SHP77 (cell line): ENCODE measurements at regions not wholly inside any gene's neighbourhood (a gene's known extent, or its start where the extent isn't known, plus 50 kb on each side); places are given as distances from the start of the nearest gene placed in this dataset.
"Not testable (repeated sequence)": the region's sequence is repeated elsewhere in the genome, so short reads cannot be mapped to it uniquely, and the experiment has no call there.

Experiments used
- DNase-seq, 2 experiments: peaks; one replicate each; lab custom pipeline; 2025; lab: John Stamatoyannopoulos, UW

DNA sequence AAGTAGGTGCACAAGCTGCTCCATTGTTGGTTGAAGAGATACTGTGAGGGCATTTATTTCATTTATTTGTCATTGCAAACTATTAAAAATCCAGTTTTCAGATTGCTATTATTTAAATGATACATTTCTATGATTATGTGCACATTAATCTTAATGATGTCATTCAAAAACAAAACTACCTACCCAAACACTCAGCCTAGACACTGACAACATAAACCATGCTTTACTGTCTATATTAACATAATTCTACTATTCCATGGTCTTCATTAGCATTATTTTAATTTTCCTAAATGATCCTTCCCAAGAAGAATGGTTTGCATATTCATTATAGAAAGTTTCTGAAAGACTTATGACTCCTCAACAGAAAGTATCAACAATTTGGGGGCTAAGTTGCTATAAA lies 813.0 kb upstream of the SLITRK5 start:
- no peak for DNase-seq

DNA sequence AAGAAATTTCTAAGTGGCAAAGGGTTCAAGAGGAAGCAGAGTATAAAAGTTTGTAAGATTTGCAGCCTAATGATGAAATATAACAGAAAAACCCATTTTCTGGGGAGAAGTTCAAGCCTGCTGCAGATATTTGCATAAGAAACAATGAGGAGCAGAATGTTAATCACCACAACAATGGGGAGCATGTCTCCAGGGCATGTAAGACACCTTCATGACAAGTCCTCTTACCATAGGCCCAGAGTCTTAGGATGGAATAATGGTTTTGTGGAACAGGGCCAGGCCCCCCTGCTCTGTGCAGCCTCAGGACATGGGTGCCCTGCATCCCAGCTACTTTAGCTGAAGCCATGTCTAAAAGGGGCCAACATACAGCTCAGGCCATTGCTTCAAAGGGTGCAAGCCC lies 809.0 kb upstream of the SLITRK5 start:
- DNase-seq = no peak

DNA sequence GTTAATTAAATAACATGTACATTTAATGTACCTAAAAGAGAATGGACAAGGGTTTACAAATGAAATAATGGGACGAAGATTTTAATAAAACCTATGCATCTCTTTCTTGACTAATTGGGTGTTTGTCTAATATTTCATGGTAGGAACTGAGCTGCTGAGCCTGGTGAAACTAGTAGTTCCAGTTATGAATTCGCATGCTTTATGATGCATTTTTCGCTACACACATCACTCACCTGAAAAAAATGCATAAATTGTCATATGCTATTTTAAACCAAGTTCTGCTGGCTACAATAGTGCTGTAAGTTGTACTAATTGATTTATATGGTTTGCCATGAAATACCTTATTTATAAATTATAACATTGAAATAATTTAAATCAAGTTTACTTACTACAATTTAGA lies 806.8 kb upstream of the SLITRK5 start:
- no peak for DNase-seq

DNA sequence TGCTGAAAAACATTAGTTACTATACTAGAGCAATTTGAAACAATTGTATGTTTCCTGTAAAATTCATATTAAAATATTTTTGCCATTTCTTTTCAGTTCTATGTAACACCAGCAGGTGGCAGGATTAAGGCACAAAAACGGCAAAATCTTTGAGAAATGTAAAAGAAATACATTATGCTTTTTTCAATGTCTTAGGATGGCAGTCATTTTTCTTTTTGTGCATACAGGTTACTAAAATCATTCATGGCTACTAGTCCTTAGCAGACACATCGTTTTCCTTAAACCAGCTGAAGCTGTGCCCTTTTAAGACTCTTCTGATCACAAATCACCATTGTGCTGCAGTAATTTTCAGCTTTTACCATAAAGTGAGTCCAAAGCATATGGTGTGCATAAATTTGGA lies 800.7 kb upstream of the SLITRK5 start:
- no peak for DNase-seq

DNA sequence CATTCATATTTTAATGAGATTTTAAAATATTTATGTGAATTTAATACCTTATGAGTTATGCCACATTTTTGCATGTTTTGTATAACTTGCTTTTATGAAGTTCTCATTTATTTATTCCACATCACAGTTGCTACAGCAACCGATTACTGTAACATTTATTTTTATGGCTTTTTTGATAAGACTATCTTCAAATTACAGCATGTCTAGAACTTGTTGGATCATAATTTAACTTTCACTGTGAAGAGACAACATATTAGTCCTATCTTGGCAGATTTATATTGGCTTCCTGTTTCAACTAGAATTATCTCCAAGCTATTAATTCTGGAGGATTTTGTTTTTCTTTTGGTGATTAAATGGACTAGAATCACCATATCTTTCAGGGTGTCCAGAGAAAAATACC lies 793.7 kb upstream of the SLITRK5 start:
- no peak for DNase-seq

DNA sequence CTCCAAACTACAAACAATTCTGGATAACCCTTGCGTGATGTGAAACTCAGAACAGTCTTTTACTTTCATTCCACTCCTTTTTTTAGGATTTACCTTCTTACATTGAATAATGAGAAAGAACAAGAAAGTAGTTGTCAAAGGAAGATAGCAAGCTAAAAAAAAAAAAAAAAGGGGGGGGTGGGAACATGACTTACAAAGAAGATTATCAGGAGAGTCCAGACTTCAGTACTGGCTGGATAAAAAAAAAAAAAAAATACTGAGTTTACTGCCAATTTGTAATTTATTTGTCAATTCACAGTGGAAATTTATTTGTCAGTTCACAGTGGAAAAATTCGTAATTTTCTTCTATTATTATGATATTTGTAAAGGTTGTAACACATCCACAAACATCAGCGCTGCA lies 792.4 kb upstream of the SLITRK5 start:
- DNase-seq = no peak

DNA sequence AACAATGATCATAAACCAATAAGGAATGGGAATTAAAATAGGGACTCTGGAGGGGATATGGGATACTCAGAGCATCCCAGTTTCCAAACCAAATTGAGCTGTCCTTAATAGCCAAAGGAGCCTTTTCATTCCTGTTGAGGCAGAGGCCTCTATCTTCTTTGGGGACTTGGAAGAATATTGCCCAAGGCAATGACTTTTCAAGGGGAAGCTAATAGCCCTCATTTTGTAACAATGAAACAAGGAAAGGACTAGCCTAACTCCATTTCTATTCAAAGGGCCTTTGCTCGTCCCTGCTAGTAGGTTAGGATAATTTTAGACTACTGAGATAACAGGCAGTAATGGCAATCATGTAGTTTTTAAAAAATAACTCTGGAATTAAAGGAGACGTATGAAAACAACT lies 789.8 kb upstream of the SLITRK5 start:
- no peak for DNase-seq

DNA sequence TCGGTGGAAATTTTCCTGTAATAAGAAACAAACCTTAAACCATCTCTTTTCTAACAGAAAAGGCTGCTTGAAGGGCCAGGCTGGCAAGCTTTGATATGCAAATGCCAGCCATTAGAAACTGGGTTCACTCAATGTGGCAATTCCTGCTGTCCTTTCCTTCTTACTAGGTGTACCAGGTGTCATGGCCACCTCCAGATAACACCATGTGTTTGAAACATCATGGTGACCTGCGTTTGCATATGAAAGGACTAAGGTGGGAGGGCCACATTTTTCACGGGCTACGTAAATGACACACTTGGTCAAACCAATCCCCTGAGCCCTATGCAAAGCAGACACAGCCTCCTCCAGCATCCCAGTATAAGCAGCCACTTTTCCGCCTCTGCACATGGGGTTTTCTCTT lies 789.1 kb upstream of the SLITRK5 start:
- no peak for DNase-seq

DNA sequence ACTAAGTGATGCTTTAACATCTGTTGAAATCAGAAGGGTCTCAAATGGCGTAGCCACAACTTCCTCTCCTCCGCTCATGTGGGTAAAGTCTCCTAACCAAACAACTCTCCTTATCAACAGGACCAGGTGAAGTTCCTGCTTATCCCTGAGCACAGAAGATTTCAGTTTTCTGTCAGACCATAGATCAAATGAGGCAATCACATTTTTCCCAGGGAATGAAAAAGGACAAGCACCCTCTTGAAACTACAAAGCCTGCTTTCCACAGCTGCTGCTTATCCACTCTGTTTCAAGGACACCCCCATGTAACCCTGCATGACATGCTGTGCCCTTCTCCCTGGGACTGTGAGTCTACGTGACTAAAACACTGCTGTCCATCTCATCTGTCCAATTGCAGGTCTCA lies 788.3 kb upstream of the SLITRK5 start:
- DNase-seq = peak; percentile 11 to 44

DNA sequence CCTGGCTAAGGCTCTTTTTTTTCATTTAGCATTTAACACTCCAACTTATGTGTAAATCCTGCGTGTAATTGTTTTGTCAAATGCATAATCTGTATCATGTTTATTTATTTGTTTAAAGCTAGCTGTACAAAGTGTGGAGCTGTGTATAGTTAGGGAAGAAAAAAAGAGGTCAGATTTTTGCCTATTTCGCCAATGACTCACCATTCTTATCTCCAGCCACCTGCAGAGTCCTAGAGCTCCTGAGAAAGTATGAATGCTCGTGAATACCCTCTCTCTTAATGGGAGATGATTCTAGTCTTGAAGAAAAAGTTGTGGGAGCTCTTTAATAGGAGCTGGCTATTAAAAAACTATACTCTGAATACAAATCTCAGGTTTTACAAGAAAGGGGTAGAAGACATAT lies 778.8 kb upstream of the SLITRK5 start:
- DNase-seq = no peak

DNA sequence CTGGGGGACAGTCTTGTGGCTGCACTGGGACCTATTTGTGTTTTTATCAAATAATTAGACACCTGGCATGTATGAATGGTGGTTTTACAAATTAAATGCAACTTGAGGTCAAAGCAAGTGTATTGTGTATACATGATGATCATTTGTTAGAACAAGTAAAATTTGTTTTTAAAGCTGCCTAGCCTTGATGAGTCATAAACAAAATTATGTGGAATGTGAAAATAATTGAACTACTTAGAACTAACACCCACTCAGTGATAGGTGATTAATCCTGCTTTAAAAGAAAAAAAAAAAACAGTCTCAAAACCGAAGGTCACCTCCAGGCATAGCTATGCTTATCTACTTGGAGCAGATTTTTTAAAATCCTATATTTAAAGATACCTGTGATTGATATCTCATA lies 770.3 kb upstream of the SLITRK5 start:
- no peak for DNase-seq

DNA sequence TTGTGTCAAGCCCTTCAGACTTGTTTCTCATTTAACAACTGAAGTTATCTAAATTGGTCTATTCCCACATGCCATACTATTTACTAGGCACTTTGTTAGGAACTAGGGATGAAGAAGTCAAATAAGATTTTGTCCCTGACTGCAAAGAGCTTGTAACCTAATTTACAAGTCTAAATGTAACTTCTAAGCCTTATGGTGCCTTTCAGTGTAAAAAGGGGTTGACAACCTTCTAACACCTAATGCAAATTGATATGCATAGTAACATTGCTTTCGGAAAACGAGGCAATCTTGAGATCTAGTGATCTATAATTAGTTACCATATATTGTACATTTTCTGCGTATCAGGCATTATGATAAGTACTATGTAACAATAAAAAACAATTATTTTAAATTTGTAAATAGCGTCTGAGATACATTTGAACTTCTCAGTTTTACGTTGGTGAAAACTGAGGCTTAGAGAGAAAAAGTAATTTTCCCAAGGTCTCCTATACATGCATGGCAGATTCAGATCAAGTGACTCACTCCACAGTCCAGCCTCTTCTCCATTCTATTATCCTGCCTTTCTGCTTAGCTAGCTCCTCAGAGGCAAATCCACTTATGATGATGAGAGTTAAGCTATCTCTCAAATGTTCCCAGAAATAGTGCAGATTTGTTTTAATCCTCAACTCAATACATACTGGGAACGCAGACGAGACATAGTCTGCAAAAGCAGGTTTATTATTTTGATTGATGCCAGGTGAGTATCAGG lies 764.9 kb upstream of the SLITRK5 start:
- no peak for DNase-seq

DNA sequence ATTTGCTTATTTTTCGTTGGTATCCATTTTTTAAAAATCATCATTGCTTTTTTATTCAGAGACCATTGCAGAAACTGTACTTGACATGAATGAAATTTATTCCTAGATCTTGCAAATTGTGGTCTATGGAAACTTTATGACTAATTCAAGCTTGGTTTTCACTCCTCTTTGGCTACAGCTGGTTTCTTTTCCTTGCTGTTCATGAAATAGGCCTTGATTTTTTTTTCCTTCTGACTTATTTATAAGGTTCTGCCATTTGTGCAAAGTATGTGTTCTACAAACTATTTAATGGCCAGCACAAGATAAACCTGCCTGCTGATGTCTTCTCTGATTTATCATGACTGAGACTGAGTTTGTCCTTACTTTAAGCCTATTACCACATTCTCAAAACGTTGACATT lies 764.0 kb upstream of the SLITRK5 start:
- DNase-seq = no peak

DNA sequence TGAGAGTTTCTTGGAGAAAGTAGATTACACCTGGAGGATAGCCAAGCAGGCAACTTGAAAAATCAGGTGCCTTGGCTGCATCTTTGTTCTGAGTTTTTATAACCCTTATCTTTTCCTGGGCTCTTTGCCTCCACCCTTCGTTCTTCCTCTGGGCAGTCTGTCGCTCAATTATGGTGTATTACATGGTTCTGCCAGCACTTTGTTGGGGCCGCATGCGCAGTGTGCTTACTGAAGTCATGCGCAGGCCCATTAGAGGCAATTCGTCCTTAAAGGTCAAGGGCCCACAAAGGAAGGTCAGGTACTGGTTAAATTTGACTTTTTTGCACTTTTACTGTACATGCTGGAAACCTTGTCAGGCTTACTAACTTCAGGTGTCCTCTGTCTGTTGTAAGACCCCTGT lies 761.9 kb upstream of the SLITRK5 start:
- no peak for DNase-seq

DNA sequence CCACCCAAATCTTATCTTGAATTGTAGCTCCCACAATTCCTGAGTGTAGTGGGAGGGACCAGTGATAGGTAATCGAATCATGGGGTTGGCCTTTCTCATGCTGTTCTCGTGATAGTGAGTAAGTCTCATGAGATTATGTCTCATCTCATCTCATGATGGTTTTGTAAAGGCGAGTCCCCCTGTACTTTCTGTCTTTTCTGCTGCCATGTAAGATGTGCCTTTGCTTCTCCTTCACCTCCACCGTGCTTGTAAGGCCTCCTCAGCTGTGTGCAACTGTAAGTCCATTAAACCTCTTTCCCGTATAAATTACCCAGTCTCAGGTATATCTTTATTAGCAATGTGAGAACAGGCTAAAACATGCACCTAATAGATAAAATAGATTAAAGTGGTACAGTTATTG lies 756.4 kb upstream of the SLITRK5 start:
- no peak for DNase-seq

DNA sequence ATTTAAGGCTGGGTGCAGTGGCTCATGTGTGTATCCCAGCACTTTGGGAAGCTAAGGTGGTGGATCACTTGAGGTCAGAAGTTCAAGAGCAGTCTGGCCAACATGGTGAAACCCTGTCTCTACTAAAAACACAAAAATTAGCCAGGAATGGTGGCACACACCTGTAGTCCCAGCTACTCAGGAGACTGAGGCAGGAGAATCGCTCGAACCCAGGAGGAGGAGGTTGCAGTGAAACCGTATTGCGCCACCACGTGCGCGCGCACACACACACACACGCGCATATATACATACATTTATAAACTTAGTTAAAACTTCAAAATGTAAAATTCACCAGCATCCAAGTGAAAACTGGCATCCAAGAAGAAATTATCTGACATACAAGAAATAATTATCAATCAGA lies 753.7 kb upstream of the SLITRK5 start:
- DNase-seq = not testable (repeated sequence)

DNA sequence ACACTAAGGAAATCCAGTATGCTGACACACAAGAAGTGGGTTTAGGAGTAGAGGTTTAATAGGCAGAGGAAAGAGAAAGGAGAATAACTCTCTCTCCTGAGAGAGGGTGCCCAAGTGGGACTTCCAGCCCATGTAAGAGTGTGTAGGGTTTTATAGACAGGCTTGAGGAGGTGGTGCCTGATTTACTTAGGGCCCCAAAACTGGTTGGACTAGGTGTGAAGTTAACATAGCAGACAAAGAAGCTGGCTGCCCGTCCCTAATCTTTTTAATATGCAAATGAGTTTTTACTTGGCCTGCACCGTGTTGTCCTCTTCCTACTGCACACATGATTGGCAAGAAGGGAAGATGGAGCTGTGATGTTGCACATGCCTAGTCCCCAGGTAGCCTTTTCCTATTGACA lies 752.5 kb upstream of the SLITRK5 start:
- no peak for DNase-seq

DNA sequence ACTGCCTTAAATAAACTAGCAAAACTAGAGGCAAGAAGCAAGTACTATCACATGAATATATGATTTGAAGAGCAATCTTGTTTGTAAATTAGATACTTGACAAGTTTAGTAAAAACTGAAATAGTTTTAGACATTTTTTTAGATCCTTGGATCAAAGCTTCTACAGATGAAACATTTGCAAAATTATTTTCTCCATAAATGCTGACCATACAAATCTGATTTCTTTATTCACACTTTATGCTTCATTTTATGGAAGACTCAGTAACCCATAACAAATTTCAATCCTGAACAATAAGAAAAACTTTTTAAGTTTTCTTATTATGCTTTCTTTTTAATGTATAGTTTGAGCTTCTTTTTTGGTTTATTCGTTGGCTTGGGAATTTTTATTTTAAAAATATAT lies 750.2 kb upstream of the SLITRK5 start:
- no peak for DNase-seq

DNA sequence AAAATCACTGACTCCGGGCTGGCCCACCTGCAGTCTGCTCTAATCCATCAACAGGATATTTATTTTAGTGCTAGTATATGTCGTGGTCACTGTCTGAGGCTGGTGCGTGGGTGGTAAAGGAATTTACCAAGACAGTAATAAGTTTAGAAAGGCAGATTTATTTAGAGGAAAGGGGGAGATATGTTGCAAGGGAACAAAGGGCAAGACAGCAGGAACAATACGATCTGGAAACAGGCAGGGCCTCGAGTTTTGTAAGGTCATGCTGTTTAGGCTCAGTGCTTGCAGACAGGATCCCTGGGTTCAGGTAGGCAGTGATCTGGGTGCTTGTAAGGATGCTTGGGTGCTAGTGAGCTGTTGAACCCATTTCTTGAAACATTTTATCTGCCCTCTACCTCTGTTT lies 748.2 kb upstream of the SLITRK5 start:
- no peak for DNase-seq

DNA sequence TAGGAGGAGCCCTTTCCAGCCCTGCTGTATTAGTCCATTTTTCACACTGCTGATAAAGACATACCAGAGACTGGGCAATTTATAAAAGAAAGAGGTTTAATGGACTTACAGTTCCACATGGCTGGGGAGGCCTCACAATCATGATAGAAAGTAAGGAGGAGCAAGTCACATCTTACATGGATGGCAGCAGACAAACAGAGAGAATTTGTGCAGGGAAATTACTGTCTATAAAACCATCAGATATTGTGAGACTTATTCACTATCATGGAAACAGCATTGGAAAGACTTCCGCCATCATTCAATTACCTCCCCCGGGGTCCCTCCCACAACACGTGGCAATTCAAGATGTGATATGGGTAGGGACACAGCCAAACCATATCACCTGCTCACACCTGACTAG lies 744.3 kb upstream of the SLITRK5 start:
- not testable (repeated sequence) for DNase-seq

DNA sequence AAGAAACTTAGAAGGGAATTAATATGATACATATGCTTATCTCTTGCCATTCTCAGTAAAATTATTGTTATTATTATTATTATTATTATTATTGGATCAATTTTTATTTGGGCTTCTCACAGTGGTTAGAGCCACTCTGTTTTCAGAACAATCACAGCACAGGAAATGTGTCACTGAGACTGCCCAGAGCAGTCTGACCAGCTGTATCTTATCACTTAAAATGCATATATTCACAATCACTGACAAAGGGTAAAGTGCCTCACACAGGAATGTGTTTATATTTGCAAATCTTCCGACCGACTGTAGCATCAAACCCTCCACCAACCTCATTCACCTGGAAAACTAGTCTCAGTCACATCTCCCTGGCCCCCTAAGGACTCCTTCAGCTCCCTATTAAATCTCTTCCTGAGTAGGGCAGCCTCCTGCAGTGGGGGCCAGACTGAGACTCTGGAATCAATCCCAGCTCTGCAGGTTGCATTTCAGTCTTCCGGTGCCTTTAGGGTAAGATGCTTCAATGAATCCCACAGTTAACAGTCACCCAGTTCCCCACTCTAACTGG lies 738.3 kb upstream of the SLITRK5 start:
- no peak for DNase-seq

DNA sequence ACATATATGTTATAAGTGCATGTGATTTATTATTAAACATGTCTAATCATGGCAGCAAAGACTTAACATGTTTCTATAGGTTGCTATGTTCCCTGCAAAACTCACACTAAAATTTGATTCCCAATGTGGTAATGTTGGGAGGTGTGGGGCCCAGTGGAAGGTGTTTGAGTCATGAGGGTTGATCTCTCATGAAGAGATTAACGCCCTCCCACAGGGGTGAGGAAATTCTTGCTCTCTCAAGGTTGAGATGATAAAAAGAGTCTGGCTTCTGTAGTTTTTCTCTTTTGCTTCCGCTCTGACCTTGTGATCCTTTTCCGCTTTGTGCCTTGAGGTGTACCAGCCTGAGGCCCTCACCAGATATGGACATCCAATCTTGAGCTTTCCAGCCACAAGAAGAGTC lies 737.5 kb upstream of the SLITRK5 start:
- no peak for DNase-seq

DNA sequence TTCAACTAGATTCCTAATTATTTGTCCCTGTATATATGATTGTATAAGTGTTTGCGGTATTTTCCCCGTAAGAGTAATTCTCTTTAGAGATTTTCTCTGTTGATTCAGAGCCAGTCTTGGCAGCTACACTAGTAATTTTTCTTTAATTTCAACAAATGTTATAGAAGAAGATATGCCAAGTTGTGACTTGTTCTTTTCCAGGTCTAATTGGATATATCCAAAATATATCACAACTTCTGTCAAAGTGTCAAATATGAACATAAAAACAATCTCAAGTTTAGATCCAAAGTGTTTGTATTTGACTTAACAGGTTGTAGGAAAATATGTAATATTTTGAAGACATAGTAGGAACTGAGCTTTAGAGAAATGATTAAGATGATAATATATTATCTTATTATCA lies 733.9 kb upstream of the SLITRK5 start:
- no peak for DNase-seq

DNA sequence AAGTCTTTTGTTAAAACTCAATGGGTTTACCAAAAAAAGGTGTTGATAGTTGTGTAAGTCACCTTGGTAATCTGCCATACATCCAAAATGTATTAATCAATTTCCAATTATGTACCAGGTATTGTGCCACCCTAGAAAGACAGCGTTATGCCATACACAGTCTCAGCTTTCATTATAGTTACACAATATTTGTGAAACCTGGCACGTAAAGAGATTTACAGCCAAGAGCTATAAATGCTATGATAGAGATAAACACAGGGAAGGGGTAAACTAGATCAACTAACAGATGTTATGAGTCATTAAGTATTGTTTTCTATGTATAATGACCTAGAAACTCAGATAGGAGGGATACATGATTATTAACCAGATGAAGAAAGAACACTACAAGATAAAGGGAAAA lies 725.6 kb upstream of the SLITRK5 start:
- DNase-seq = no peak
